GM23338 (cell line): ENCODE measurements at regions not wholly inside any gene's neighbourhood (a gene's known extent, or its start where the extent isn't known, plus 50 kb on each side); places are given as distances from the start of the nearest gene placed in this dataset.

Experiments used
- ATAC-seq: fragments of 200-7000 bp; cut with Tn5 transposase; 3 replicates; pipeline ENCODE4 v1.9.1; 2020
- DNase-seq: peaks from one replicate; pipeline ENCODE4 v3.0.0-alpha.2; 2015; ENCODE audit warnings: low spot score
- H2AFZ ChIP-seq: fragments of 200-600 bp; sonication (generic); 2 replicates; pipeline ENCODE4 v1.8.0; 2016; ENCODE audit warnings: antibody characterized with exemption, mild to moderate bottlenecking, moderate library complexity
- H3F3A ChIP-seq: fragments of 200-600 bp; sonication (generic); replicated peaks from 2 replicates; pipeline ENCODE4 v1.8.0; 2017; ENCODE audit warnings: antibody characterized with exemption, mixed run types, low read depth
- H3K27ac ChIP-seq: fragments of 200-600 bp; sonication (generic); 2 replicates; pipeline ENCODE4 v1.6.1; 2016; ENCODE audit warnings: low read depth
- H3K27me3 ChIP-seq: fragments of 200-600 bp; sonication (generic); 2 replicates; pipeline ENCODE4 v1.8.0; 2016; ENCODE audit warnings: mild to moderate bottlenecking, mixed run types, moderate library complexity; ENCODE audit not compliant: insufficient read depth
- H3K36me3 ChIP-seq: fragments of 200-600 bp; sonication (generic); 2 replicates; pipeline ENCODE4 v1.8.0; 2016; ENCODE audit warnings: mild to moderate bottlenecking; ENCODE audit not compliant: insufficient read depth
- H3K4me1 ChIP-seq: fragments of 200-600 bp; sonication (generic); 2 replicates; pipeline ENCODE4 v1.8.0; 2016; ENCODE audit warnings: mild to moderate bottlenecking, moderate library complexity; ENCODE audit not compliant: insufficient read depth
- H3K4me2 ChIP-seq: fragments of 200-600 bp; sonication (generic); 2 replicates; pipeline ENCODE4 v1.7.1; 2017; ENCODE audit warnings: mixed run types
- H3K4me3 ChIP-seq: fragments of 200-600 bp; sonication (generic); 2 replicates; pipeline ENCODE4 v1.6.1; 2016; ENCODE audit warnings: mixed run types
- H3K79me2 ChIP-seq: fragments of 200-600 bp; sonication (generic); replicated peaks from 2 replicates; pipeline ENCODE4 v1.8.0; 2017; ENCODE audit warnings: mild to moderate bottlenecking; ENCODE audit not compliant: insufficient read depth
- H3K9me2 ChIP-seq: fragments of 200-600 bp; sonication (generic); 2 replicates; pipeline ENCODE4 v1.8.0; 2017; ENCODE audit not compliant: insufficient read depth
- H4K20me1 ChIP-seq: fragments of 200-600 bp; sonication (generic); replicated peaks from 2 replicates; pipeline ENCODE4 v1.8.0; 2017; ENCODE audit warnings: mild to moderate bottlenecking; ENCODE audit not compliant: insufficient read depth
- H3K27ac Mint-ChIP-seq: 2 replicates; pipeline ENCODE4 v1.8.0; 2020; ENCODE audit warnings: inconsistent platforms, mild to moderate bottlenecking, moderate library complexity, mixed read lengths
- H3K27me3 Mint-ChIP-seq: 3 replicates; pipeline ENCODE4 v1.8.0; 2022; ENCODE audit warnings: low read depth, mild to moderate bottlenecking, moderate library complexity, mixed read lengths, inconsistent platforms; ENCODE audit not compliant: insufficient read depth, poor library complexity
- H3K36me3 Mint-ChIP-seq: 3 replicates; pipeline ENCODE4 v1.8.0; 2021; ENCODE audit warnings: low read depth, mild to moderate bottlenecking, inconsistent platforms, moderate library complexity, mixed read lengths
- H3K4me1 Mint-ChIP-seq: 3 replicates; pipeline ENCODE4 v1.8.0; 2020; ENCODE audit warnings: mild to moderate bottlenecking, inconsistent platforms, mixed read lengths
- H3K4me3 Mint-ChIP-seq: 3 replicates; pipeline ENCODE4 v1.8.0; 2021; ENCODE audit warnings: moderate library complexity, mild to moderate bottlenecking, inconsistent platforms, mixed read lengths
- H3K9me3 Mint-ChIP-seq: 3 replicates; pipeline ENCODE4 v1.8.0; 2020; ENCODE audit warnings: moderate library complexity, mild to moderate bottlenecking, inconsistent platforms, mixed read lengths
- CREB1 ChIP-seq: fragments of 250-450 bp; sonication (Bioruptor Pico); IDR thresholded peaks from 2 replicates; pipeline ENCODE4 v1.5.0; 2020; ENCODE audit warnings: low read depth, mild to moderate bottlenecking, moderate library complexity
- CTCF ChIP-seq, 2 experiments: fragments of 200-600 bp in 1 of 2; sonication (generic) in 1 of 2; conservative IDR thresholded peaks; 2 replicates each; pipeline versions ENCODE4 v1.5.1 to v1.6.1; 2016 to 2017; ENCODE audit warnings: antibody characterized with exemption in 2 of 2, low read depth in 2 of 2, mild to moderate bottlenecking in 2 of 2, moderate library complexity in 1 of 2
- ETS1 ChIP-seq: IDR thresholded peaks from 2 replicates; pipeline ENCODE4 v1.6.1; 2016; ENCODE audit warnings: antibody characterized with exemption
- EZH2 ChIP-seq: fragments of 200-600 bp; sonication (generic); IDR thresholded peaks from one replicate; pipeline ENCODE4 v1.8.0; 2017; ENCODE audit warnings: antibody characterized with exemption, mild to moderate bottlenecking, low read depth; ENCODE audit not compliant: unreplicated experiment
- EZH2phosphoT487 ChIP-seq: fragments of 200-600 bp; sonication (generic); IDR thresholded peaks from one replicate; pipeline ENCODE4 v1.8.1; 2018; ENCODE audit warnings: antibody characterized with exemption; ENCODE audit not compliant: unreplicated experiment
- JUNB ChIP-seq: IDR thresholded peaks from one replicate; pipeline ENCODE4 v1.6.1; 2016; ENCODE audit warnings: antibody characterized with exemption; ENCODE audit not compliant: unreplicated experiment
- NANOG ChIP-seq: IDR thresholded peaks from 2 replicates; pipeline ENCODE4 v1.6.1; 2016; ENCODE audit warnings: antibody characterized with exemption, borderline replicate concordance
- POLR2AphosphoS5 ChIP-seq: IDR thresholded peaks from 2 replicates; pipeline ENCODE4 v1.6.1; 2016; ENCODE audit warnings: antibody characterized with exemption, low read depth
- REST ChIP-seq: IDR thresholded peaks from one replicate; pipeline ENCODE4 v1.6.1; 2018; ENCODE audit warnings: antibody characterized with exemption; ENCODE audit not compliant: unreplicated experiment
- STAT1 ChIP-seq: IDR thresholded peaks from one replicate; pipeline ENCODE4 v1.6.1; 2016; ENCODE audit warnings: antibody characterized with exemption; ENCODE audit not compliant: unreplicated experiment
- ZNF114 ChIP-seq: fragments of 250-450 bp; sonication (Bioruptor Pico); IDR thresholded peaks from 2 replicates; pipeline ENCODE4 v1.5.0; 2020; ENCODE audit warnings: mild to moderate bottlenecking, moderate library complexity
- ZNF331 ChIP-seq: fragments of 250-450 bp; sonication (Bioruptor Pico); IDR thresholded peaks from 2 replicates; pipeline ENCODE4 v1.5.0; 2020; ENCODE audit warnings: low read depth, mild to moderate bottlenecking, moderate library complexity
- ZNF462 ChIP-seq: fragments of 250-450 bp; sonication (Bioruptor Pico); IDR thresholded peaks from 2 replicates; pipeline ENCODE4 v1.5.0; 2020; ENCODE audit warnings: mild to moderate bottlenecking, moderate library complexity

GRCh38 chr2:221264318-221264717 lies 307.8 kb downstream of the EPHA4 start:
- no peaks in the 10 kb centered on the region for H3K27me3 Mint-ChIP-seq
- Histone ChIP-seq H3K27ac (no peak overlapping the region), H4K20me1 (no peaks in the 10 kb centered on the region), H3K79me2 (no peaks in the 10 kb centered on the region), H3K36me3 (no peaks in the 10 kb centered on the region), H2AFZ (no peak overlapping the region), H3K4me1 (no peaks in the 10 kb centered on the region), H3K9me2 (no peaks in the 10 kb centered on the region; the same call in 1 of the 2 replicates), H3K4me3 (no peak overlapping the region), H3K4me2 (no peak overlapping the region), H3F3A (no peaks in the 10 kb centered on the region), H3K27me3 (no peaks in the 10 kb centered on the region)
- no peak overlapping the region for H3K4me3 Mint-ChIP-seq
- no peak overlapping the region for H3K27ac Mint-ChIP-seq
- ATAC-seq (no peak), DNase-seq (no peak)
- no peaks in the 10 kb centered on the region for H3K36me3 Mint-ChIP-seq
- no peaks in the 10 kb centered on the region for H3K9me3 Mint-ChIP-seq
- TF ChIP-seq STAT1 (no peak), JUNB (no peak), EZH2 (no peak), ETS1 (no peak), ZNF114 (no peak), ZNF331 (CRISPR knock-in tag) (no peak), NANOG (no peak), EZH2phosphoT487 (no peak), CREB1 (CRISPR knock-in tag) (no peak), REST (no peak), ZNF462 (CRISPR knock-in tag) (no peak), CTCF (conservative IDR thresholded peaks at IDR 0.05; ENCODE audit: low read depth in 2 of 2) (no peak), POLR2AphosphoS5 (no peak)
- peaks cover 3% of the 10 kb centered on the region for H3K4me1 Mint-ChIP-seq
